ENCODE measurements at regions not wholly inside any gene's neighbourhood (a gene's known extent, or its start where the extent isn't known, plus 50 kb on each side); places are given as distances from the start of the nearest gene placed in this dataset.

- DNase-seq, result no peak
These were observed 901.0 kb upstream of the MAP3K7 start for GRCh38 chr6:91487696-91488392.

- no peak for DNase-seq
These were observed 899.3 kb upstream of the MAP3K7 start for GRCh38 chr6:91486200-91486599.

GRCh38 chr6:91485047-91485446 is 898.2 kb upstream of the MAP3K7 start:
- DNase-seq, result no peak

GRCh38 chr6:91483415-91484105 is 896.7 kb upstream of the MAP3K7 start:
- DNase-seq, result no peak

- DNase-seq, result no peak
These were observed 895.6 kb upstream of the MAP3K7 start for GRCh38 chr6:91482498-91482897.

GRCh38 chr6:91480402-91480801 is 893.5 kb upstream of the MAP3K7 start:
- DNase-seq, result no peak

GRCh38 chr6:91477688-91478087 is 890.8 kb upstream of the MAP3K7 start:
- no peak for DNase-seq

- peak; percentile 34 for DNase-seq
These were observed 889.1 kb upstream of the MAP3K7 start for GRCh38 chr6:91476000-91476399.

GRCh38 chr6:91465393-91465792 is 878.5 kb upstream of the MAP3K7 start:
- no peak for DNase-seq

GRCh38 chr6:91464718-91465117 is 877.8 kb upstream of the MAP3K7 start:
- no peak for DNase-seq

- DNase-seq, result no peak
These were observed 877.3 kb upstream of the MAP3K7 start for GRCh38 chr6:91464201-91464600.

- DNase-seq, result no peak
These were observed 875.4 kb upstream of the MAP3K7 start for GRCh38 chr6:91462241-91462640.

GRCh38 chr6:91453224-91453878 is 866.5 kb upstream of the MAP3K7 start:
- no peak for DNase-seq

- no peak for DNase-seq
These were observed 862.7 kb upstream of the MAP3K7 start for GRCh38 chr6:91449539-91449938.

- DNase-seq, result no peak
These were observed 860.8 kb upstream of the MAP3K7 start for GRCh38 chr6:91447530-91448254.

GRCh38 chr6:91447081-91447480 is 860.2 kb upstream of the MAP3K7 start:
- DNase-seq, result no peak

GRCh38 chr6:91443405-91443804 is 856.5 kb upstream of the MAP3K7 start:
- DNase-seq, result no peak

GRCh38 chr6:91442342-91442741 is 855.5 kb upstream of the MAP3K7 start:
- DNase-seq, result no peak

GRCh38 chr6:91438570-91438969 is 851.7 kb upstream of the MAP3K7 start:
- DNase-seq, result no peak

GRCh38 chr6:91437315-91437729 is 850.5 kb upstream of the MAP3K7 start:
- no peak for DNase-seq

GRCh38 chr6:91436448-91436847 is 849.6 kb upstream of the MAP3K7 start:
- no peak for DNase-seq

- no peak for DNase-seq
These were observed 848.8 kb upstream of the MAP3K7 start for GRCh38 chr6:91435630-91436029.

GRCh38 chr6:91434576-91434975 is 847.7 kb upstream of the MAP3K7 start:
- no peak for DNase-seq
